H1 (cell line): ENCODE measurements at regions not wholly inside any gene's neighbourhood (a gene's known extent, or its start where the extent isn't known, plus 50 kb on each side); places are given as distances from the start of the nearest gene placed in this dataset.

Source experiments
- CBX8 ChIP-seq: fragments of 300-800, 300-1000 bp; sonication (generic); IDR thresholded peaks from 2 replicates; pipeline ENCODE4 v1.7.1; 2016; ENCODE audit warnings: low read depth, low read length, borderline replicate concordance
- POLR2A ChIP-seq, 2 experiments: IDR thresholded peaks; 1 replicate in 1 of 2; 2 replicates in 1 of 2; pipeline ENCODE4 v1.6.1; 2011; ENCODE audit warnings: low read depth in 2 of 2, low read length in 2 of 2, mild to moderate bottlenecking in 2 of 2; ENCODE audit errors: control extremely low read depth in 1 of 2
- POLR2AphosphoS5 ChIP-seq: IDR thresholded peaks from 2 replicates; pipeline ENCODE4 v1.6.1; 2011; ENCODE audit warnings: low read depth, low read length
- YY1 ChIP-seq: IDR thresholded peaks from 2 replicates; pipeline ENCODE4 v1.6.1; 2011; ENCODE audit warnings: low read depth, mild to moderate bottlenecking, low read length
- TF ChIP-seq, protein P1 (sequence below): fragments of 300-600 bp; sonication (generic); IDR thresholded peaks from 2 replicates; pipeline ENCODE4 v1.7.1; 2012; ENCODE audit warnings: low read length, moderate library complexity, mild to moderate bottlenecking, inconsistent platforms; ENCODE audit not compliant: insufficient replicate concordance

DNA sequence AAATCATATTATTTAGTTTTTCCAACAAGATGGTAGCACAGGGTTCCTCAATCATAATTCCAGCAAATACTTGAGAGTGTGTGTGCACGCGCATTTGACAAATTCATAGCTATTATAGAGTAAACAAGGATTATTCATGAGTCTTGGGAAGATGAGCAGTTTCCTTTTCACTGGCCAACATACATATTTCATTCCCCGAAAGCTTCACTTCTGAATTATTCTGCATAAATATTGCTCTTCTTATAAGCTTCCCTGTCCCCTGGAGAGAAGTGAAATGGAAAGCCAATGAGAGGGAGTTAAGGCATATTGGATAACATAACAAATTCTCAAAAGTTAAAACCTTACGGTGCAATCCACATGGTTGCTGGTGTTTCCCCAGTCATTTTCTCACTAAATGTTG is 386.4 kb upstream of the SEMA6A start (continued):
- TF ChIP-seq, protein P1, sequence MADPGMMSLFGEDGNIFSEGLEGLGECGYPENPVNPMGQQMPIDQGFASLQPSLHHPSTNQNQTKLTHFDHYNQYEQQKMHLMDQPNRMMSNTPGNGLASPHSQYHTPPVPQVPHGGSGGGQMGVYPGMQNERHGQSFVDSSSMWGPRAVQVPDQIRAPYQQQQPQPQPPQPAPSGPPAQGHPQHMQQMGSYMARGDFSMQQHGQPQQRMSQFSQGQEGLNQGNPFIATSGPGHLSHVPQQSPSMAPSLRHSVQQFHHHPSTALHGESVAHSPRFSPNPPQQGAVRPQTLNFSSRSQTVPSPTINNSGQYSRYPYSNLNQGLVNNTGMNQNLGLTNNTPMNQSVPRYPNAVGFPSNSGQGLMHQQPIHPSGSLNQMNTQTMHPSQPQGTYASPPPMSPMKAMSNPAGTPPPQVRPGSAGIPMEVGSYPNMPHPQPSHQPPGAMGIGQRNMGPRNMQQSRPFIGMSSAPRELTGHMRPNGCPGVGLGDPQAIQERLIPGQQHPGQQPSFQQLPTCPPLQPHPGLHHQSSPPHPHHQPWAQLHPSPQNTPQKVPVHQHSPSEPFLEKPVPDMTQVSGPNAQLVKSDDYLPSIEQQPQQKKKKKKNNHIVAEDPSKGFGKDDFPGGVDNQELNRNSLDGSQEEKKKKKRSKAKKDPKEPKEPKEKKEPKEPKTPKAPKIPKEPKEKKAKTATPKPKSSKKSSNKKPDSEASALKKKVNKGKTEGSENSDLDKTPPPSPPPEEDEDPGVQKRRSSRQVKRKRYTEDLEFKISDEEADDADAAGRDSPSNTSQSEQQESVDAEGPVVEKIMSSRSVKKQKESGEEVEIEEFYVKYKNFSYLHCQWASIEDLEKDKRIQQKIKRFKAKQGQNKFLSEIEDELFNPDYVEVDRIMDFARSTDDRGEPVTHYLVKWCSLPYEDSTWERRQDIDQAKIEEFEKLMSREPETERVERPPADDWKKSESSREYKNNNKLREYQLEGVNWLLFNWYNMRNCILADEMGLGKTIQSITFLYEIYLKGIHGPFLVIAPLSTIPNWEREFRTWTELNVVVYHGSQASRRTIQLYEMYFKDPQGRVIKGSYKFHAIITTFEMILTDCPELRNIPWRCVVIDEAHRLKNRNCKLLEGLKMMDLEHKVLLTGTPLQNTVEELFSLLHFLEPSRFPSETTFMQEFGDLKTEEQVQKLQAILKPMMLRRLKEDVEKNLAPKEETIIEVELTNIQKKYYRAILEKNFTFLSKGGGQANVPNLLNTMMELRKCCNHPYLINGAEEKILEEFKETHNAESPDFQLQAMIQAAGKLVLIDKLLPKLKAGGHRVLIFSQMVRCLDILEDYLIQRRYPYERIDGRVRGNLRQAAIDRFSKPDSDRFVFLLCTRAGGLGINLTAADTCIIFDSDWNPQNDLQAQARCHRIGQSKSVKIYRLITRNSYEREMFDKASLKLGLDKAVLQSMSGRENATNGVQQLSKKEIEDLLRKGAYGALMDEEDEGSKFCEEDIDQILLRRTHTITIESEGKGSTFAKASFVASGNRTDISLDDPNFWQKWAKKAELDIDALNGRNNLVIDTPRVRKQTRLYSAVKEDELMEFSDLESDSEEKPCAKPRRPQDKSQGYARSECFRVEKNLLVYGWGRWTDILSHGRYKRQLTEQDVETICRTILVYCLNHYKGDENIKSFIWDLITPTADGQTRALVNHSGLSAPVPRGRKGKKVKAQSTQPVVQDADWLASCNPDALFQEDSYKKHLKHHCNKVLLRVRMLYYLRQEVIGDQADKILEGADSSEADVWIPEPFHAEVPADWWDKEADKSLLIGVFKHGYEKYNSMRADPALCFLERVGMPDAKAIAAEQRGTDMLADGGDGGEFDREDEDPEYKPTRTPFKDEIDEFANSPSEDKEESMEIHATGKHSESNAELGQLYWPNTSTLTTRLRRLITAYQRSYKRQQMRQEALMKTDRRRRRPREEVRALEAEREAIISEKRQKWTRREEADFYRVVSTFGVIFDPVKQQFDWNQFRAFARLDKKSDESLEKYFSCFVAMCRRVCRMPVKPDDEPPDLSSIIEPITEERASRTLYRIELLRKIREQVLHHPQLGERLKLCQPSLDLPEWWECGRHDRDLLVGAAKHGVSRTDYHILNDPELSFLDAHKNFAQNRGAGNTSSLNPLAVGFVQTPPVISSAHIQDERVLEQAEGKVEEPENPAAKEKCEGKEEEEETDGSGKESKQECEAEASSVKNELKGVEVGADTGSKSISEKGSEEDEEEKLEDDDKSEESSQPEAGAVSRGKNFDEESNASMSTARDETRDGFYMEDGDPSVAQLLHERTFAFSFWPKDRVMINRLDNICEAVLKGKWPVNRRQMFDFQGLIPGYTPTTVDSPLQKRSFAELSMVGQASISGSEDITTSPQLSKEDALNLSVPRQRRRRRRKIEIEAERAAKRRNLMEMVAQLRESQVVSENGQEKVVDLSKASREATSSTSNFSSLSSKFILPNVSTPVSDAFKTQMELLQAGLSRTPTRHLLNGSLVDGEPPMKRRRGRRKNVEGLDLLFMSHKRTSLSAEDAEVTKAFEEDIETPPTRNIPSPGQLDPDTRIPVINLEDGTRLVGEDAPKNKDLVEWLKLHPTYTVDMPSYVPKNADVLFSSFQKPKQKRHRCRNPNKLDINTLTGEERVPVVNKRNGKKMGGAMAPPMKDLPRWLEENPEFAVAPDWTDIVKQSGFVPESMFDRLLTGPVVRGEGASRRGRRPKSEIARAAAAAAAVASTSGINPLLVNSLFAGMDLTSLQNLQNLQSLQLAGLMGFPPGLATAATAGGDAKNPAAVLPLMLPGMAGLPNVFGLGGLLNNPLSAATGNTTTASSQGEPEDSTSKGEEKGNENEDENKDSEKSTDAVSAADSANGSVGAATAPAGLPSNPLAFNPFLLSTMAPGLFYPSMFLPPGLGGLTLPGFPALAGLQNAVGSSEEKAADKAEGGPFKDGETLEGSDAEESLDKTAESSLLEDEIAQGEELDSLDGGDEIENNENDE = no peak
- TF ChIP-seq CBX8 = no peak
- TF ChIP-seq POLR2AphosphoS5 = no peak
- no peak for TF ChIP-seq POLR2A (IDR thresholded peaks at IDR 0.05; ENCODE audit: control extremely low read depth in 1 of 2, low read depth in 2 of 2, low read length in 2 of 2)
- no peak for TF ChIP-seq YY1
